NCI-H2107 treated with DMSO at 0.1 percent for 48 hours (cell line): ENCODE measurements at regions not wholly inside any gene's neighbourhood (a gene's known extent, or its start where the extent isn't known, plus 50 kb on each side); places are given as distances from the start of the nearest gene placed in this dataset.

Experiments
- DNase-seq: peaks from one replicate; lab custom pipeline; 2025; ENCODE audit not compliant: unreplicated experiment; lab: John Stamatoyannopoulos, UW

DNA sequence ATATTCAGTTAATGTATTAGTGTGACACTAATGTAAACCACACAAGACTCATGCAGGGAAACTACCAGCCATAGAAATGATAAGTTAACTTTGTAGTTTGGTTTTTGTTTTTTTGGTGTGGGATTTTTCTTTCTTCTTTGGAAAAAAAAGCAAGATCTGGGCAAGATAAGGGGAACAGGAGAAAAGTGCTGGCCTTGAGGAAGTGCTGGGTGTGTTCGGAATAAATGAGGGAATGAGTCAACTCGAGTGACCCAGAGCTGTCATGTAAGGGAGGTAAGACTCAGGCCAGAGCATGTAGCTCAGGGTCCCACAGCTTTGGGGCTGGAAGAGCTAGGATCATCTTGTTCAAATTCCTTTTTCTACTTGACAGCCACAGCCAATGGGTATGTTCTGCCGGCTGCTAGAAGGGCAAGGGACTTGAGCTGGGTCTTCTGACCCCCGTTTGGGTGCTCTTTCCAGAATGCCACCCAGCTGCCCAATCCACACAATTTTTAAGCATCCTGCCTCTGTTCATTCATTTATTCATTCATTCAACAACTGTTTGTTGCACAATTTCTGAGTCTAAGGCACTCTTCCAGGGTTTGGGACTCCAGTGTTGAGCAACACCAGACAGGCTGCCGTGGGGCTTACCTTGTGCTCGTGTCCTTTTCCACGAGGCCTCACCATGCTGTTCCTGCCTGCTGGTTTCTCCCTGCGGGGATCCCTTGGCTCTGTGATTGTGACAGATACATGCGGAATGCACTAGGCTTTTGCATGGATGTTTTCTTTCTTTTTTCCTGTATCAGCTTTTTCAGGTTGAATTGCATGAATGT lies 54.5 kb downstream of the CLDN34 start:
- no peak for DNase-seq

DNA sequence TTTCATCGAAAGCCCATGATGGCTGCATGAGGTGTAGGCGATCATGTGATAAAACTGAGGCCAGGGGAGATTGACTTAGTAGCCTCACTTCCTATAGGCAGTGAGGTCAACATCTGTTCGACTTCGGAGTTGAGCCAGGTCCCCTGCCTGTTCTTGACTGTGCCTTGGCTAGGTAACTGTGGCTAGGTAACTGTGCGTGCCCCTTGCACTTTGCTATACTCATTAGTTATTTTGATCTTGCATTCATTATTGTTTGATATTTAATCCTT lies 55.0 kb downstream of the CLDN34 start:
- no peak for DNase-seq

DNA sequence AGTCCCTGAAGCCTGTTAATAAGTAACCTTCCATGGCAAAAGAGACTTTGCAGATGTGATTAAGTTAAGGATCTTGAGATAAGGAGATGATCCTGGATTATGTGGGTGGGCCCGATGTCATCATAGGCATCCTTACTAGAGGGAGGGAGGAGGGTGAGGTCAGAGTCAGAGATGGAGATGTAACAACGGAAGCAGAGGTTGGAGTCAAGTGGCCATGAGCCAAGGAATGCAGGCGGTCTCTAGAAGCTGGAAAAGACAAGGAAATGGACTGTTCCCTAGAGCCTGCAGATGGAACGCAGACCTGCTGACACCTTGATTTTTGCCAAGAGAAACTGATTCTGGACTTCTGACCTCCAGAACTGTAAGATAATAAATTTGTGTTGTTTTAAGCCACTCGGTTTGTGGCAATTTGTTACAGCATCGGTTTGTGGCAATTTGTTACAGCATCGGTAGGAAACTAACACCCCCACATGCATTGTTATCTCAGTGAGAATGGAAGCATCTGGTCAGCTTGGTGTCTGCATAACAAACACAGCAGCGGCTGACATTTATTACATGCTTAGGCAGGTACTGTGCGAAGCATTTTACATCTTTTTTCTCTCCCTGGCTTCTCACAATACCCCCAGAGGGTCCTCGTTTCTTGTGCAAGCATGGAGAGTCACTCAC lies 55.6 kb downstream of the CLDN34 start:
- no peak for DNase-seq

DNA sequence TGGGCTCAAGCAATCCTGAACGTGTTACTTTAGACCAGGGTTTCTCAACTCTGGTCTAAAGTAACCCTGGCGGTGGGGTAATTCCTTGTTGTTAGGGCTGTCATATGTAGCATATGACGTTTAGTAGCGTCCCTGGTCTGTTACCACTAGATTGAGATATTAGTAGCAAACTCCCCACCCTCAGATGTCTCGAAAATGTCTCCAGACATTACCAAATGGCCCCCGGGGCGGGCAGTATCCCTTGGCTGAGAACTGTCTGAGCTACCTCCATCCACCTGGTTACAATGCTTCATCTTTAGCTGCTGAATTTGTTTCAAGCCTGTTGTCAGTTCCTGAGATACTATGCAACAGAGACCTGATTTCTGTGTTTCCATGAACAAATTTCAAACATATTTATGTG lies 56.7 kb downstream of the CLDN34 start:
- DNase-seq = no peak

DNA sequence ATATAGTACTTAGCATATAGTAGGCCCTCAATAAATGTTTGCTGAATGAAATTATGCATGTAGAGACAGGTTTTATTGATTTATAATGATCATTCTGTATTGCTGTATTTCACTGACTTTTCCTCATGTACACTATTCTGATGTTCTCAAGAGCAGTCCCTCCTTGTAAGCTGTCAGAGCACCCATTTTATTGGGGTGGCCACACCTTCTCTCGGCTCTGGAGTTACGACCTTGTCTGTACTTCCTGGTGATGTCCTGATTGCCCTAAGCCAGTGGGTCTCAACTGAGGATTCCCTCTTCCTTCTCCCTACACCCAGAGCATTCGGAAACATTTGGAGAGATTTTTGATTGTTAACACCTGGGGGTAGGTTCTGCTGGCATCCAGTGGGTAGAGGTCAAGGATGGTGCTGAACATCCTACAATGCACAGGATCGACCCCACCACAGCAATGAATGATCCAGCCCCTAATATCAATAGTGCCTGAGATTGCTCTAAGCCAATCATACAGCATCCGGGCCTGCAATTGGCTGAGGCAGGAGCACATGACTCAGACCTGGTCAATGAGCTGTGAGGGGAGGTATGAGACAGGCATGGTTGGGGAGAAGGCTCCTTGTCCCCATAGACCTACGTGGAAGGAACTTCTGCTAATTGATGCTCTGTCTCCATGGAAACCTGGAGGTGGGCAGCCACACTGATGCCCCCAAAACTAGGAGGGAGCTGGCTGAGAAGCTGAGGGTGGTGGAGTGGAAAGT lies 58.8 kb downstream of the CLDN34 start:
- DNase-seq = no peak

DNA sequence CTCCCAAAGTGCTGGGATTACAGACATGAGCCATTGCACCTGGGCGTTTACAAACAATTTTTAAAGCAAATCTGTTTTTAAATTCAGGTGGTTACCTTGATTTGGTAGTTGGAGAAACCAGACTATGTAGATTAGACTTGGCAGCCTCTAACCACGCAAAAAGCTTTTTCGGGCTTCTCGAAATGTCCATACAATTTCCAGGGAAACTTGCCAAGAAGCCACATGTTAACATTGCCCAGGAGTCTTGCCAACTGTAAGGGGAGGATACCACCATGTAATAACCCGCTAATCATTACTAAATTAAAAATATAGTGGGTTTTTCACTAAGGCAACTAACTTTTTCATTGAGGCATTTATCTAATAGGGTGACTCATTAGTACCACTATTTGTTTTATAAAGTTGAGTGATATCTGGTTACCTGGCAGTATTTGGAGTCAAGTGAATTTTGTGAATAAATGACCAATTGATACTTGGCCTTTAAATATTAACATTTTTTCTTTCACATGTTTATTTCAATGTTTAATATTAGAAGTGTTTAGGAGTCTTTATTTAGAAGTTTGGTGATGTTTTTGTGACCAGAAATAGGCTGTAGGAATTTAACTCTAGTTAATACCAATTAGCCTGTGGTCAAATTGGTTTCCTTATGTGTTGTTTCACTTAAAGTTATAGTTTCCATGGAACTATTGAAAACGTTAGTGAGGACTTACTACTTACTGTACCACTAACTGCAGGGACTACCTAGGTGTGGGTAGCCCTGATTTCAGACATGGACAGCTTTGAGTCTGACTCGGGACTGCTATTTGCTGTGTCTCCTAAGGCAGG lies 61.3 kb downstream of the CLDN34 start:
- no peak for DNase-seq

DNA sequence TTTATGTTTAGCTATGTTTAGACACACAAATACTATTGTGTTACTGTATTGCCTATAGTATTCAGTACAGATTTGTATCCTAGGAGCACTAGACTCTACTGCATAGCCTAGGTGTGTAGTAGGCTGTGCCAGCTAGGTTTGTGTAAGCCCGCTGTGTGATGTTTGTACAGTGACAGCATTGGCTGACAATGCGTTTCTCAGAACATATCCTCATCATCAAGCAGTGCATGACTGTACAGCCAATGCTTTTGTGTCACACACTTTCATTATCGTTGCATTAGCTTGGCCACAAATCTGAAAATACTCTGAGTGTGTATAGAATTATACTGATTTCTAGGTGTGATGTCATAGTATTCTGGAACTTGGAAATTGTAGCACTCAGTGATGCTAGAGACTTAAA lies 63.4 kb downstream of the CLDN34 start:
- no peak for DNase-seq

DNA sequence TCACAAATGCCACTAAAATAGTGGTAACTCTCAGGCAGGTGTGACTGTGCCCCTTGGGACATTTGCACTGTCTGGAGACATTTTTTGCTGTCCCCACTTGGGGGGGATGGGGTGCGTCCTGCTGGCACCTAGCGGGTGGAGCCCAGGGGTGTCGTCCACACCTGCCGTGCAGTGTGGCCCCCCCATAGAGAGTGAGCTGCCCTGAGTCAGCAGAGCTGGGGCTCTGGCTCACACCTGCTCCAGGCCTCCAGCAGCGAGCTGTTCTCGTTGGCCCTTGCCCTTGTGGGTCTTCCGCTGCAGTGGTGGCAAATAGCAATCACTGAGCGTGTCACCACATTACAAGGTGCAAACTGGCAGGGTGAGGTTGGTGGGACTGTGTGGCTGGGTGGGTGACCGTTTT lies 64.6 kb downstream of the CLDN34 start:
- peak; percentile 58 for DNase-seq

DNA sequence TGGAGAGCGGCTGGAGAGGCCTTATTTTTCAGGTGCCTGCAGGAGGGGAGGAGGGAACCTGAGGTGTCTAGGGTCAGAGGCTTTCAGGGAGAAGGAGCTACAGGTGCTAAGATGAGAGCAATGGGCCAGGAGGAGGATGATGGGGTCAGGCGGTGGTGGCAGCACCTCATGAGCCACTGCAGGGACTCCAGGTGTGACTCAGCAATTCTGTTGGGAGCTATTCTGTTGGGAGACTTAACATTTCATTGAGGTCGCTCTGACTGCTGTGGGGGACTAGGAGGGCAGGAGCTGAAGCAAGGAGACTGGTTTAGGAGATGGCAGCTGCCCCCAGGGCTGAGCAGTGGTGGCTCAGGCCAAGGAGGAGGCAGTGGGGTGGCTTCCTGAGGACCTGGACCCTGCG lies 65.0 kb downstream of the CLDN34 start:
- no peak for DNase-seq

DNA sequence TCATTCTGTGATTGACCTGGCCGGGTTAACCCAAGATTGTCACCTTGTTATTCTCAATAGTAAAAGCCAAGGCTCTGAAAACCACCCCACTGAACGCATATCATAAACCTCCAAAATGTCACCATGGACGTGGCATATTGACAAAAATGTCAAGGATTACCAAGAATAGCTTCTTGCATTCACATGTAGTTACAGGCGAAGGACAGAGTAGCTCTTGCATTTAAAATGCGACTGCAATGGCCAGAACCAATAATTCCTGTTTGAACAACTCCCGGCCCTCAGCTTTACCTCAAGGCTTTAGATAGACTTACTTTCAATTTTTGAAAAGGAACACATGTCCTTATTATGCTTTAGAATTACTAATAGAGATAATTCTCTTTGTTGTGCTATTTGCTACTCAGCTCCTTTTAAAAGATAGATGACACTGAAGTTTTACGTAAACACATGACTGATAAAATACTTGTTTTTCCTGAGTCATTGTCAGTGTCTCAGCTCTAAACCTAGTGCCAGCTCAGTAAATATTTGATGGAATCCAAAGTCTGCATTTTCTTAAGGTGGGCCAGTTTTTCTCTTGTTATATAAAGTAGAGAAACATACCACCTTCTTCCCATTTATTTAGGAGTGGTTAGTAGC lies 66.3 kb downstream of the CLDN34 start:
- DNase-seq = no peak

DNA sequence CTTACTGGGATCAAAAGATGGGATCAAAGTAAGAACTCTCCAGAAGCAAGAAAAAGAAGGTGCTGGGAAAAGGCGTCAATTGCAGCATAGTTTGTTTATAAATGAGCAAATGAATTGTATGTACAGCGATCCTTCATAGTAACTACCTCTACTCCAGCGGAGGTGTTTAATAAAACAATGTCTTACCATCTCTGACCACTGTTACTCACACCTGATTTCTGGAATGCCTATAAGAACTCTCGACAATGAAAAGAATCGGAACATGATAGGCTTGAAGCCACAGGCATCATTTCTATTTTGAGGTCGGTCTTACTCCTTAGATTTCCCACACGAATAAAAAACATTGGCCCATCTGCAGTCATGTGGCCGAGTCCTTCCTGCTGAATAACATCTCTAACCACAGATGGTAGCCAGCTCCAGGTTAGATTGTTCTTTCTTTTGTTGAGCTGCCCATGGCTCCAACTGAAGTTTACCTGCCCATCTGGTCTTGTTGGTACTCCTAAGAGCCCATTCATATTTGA lies 67.6 kb downstream of the CLDN34 start:
- peak; percentile 82 for DNase-seq

DNA sequence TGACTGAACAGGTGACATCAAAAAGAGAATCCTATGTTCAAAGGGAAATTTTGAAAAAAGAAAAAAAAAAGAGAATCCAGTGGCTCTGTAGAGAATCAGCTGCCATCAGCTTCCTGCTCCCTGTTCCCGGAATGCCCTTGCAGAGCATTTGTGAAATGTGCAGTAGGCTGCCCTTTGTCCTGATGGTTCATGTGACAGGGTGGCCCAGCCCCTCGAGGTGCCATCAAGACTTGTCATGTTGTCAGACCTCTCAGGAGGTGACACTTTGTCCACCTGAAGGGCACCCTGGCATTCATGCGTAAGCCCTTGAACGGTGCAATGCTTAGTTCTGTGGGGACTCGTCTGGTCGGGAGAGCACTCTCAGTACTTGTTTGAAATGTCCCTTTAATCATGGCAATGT lies 71.4 kb downstream of the CLDN34 start:
- no peak for DNase-seq

DNA sequence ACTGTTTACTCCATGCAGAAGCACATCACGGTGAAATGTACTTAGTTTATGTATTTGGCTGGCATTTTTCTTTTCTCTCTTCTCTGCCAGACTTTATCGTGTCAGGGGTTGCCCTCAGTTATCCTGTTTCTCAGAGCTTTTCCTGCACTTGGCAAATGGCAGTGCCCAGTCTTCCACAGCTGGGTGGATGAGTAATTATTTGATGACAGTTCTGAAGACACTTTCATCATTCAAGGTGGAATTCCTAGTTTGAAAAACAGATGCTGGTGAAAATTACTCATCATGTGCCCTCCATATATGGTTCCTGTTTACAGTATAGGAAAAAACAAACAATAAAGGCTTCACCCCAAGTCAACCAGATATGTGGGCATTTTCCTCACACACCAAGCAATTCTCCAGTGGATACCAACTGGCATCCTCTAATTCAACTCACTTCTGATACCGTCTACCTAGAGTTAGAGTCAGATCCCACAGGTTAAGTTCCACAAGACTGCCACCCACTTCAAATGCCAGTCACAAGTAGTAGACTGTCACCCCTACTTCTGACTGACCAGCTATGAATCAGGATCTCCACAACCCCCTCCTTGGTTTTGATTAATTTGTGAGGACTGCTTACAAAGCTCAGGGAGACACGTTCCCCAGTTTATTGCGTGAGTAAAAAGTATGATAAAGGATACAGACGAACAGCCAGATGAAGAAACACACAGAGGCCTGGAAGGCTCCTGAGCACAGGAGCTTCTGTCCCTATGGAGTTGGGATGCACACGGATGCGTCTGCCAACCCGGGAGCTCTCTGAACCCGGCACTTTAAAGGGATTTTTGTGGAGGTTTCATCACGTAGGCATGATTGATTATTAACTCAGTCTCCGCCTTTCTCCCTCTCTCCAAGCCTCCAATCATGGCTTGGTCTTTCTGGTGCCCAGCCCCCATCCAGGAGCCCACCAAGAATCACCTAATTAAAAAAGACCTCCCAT lies 72.9 kb downstream of the CLDN34 start:
- DNase-seq = no peak

DNA sequence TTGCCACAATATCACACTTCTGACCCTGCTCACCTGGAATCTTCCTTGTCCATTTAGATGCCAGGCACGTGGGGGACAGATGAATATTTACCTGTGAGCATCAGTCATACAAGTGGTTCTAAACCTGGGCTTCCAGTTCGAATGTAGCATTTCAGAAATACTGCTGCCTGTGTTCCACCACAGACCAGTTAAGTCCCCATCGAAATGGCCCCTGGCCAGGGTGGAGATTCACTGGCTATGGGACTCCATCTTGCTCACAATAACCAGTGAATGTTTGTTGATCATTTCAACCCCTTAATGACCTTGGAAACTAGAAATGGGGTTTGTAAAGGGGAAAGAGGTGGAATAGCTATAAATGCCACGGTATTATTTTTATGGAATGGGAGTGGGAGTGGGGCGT lies 73.8 kb downstream of the CLDN34 start:
- DNase-seq = no peak

DNA sequence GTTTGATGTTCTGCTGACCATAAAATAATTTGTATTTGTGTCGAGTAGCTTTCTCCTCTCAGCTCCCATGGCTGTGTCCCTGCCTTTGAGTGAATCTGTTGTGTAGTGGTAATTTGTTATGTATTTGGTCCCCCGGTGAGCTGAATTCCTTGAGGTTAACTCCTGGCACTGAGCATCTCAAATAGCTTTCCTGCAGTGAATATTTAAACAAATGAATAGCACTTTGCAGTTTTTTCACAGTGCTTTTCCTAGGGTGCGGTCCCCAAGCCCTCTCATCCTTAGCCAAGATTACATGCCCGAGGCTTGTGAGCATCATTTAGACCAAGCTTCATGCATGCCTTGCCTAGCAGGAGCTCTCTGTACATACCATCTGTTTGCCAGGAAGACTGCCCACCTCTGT lies 74.2 kb downstream of the CLDN34 start:
- peak; percentile 18 for DNase-seq

DNA sequence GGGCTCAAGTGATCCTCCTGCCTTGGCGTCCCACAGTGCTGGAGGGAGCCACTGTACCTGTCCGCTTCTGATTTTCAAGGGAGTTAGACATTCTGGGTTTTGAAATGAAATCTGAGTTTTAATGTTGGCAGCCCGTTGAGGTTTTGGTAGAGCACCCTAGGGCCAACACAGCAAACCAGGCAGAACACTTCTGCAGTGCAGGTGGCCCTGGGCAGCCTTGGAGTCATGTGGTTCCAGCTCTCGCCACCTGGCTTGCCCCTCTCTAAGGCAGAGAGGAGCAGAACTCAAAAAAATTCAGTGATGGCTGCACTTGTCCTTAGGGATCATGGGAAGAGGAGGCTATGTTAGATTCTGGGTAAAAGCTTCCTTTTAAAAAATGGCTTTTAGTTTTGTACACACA lies 74.9 kb downstream of the CLDN34 start:
- peak; percentile 27 for DNase-seq

DNA sequence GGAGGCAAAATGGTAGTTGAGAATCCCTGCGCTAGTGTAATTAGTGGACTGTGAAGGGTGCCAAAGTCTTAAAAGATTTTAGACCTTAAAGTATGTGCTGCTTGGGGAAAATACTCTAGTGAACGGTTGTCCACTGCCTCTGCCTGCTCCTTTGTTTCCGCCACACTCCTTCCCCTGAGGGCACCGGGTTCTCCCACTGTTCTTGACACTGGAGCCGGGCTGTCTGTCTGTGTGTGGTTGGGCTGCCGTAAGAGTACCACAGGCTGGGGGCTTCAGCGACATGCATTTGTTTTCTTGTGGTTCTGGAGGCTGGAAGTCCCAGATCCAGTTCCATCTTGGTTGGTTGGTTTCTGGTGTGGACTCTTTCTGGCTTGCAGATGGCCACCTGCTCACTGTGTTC lies 76.2 kb downstream of the CLDN34 start:
- no peak for DNase-seq

DNA sequence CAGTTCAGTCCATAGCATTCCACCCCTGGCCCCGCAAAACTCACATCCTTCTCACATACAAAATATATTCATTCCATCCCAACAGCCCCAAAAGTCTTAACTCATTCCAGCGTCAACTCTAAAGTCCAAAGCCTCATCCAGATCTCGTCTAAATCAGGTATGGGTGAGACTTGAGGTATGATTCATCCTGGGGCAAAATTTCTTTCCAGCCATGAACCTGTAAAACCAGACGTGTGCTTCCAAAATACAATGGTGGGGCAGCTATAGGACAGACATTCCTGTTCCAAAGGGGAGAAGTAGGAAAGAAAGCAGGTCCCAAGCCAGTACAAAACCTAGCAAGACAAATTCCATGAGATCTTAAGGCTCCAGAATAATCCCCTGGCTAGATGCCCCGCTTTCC lies 76.9 kb downstream of the CLDN34 start:
- no peak for DNase-seq

DNA sequence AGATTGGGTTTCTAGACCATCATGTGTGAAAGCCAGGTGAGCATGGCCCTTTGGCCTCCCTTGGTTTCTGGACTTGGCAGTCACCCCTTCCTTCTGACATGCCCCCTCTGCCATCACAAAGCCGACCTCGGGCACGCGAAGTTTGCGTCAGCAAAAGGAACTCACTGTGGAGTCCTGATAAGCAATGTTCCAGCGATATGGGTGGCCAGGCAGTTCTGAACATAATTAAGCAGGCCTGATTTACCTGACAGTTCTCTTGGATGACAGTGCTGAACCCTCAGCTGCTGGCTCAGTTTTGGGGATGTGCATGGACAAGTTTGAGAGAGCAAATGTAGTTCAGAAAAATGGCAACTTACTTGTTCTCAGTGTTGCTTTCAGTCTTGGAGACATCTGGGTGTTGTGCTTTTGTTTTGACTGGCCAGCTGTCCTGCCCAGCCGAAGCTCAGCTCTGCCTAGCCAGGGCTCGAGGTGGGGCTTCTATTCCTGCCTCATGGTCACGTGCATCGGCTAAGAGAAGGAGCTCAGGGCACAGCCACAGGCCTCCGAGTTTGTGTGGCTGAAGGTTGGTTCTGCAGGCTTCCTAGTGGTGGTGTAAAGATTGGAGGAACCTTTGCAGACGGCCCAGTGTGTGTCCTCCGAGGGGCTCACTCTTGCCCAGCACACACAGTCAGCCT lies 78.3 kb downstream of the CLDN34 start:
- DNase-seq = no peak
